Upper lobe of left lung (tissue), 6 donors: ENCODE measurements at regions not wholly inside any gene's neighbourhood (a gene's known extent, or its start where the extent isn't known, plus 50 kb on each side); places are given as distances from the start of the nearest gene placed in this dataset.
"Not testable (repeated sequence)": the region's sequence is repeated elsewhere in the genome, so short reads cannot be mapped to it uniquely, and the experiment has no call there.

ENCODE experiments used
- ATAC-seq, 2 donors: fragments of 200-7000 bp; cut with Tn5 transposase; one replicate each; pipeline ENCODE4 v1.9.1; 2022; ENCODE audit warnings: mild to moderate bottlenecking in 2 of 2, moderate library complexity in 2 of 2; ENCODE audit not compliant: low FRiP score in 2 of 2
- DNase-seq, 2 donors: peaks; one replicate each; pipeline ENCODE4 v3.0.0-alpha.2; 2019 to 2020
- H3K27ac ChIP-seq, 4 donors: fragments of 200-600 bp; sonication (generic); one replicate each; pipeline ENCODE4 v1.5.1; 2016 to 2019
- H3K27me3 ChIP-seq, 4 donors: fragments of 200-600 bp; sonication (generic); one replicate each; pipeline ENCODE4 v1.5.1; 2017 to 2019
- H3K36me3 ChIP-seq, 4 donors: fragments of 200-600 bp; sonication (generic); one replicate each; pipeline ENCODE4 v1.5.1; 2016 to 2019
- H3K4me1 ChIP-seq, 4 donors: fragments of 200-600 bp; sonication (generic); one replicate each; pipeline ENCODE4 v1.5.1; 2018 to 2019
- H3K4me3 ChIP-seq, 4 donors: fragments of 200-600 bp; sonication (generic); one replicate each; pipeline ENCODE4 v1.5.1; 2017 to 2019; ENCODE audit warnings: mild to moderate bottlenecking in 2 of 4, moderate library complexity in 1 of 4
- H3K9me3 ChIP-seq, 4 donors: fragments of 200-600 bp; sonication (generic); one replicate each; pipeline ENCODE4 v1.5.1; 2018 to 2019
- EP300 ChIP-seq, 4 donors: sonication (generic); formaldehyde crosslinking; IDR thresholded peaks; one replicate each; pipeline ENCODE4 v1.5.1; 2017; ENCODE audit warnings: antibody characterized with exemption in 4 of 4, control low read depth in 2 of 4
- POLR2A ChIP-seq, 4 donors: fragments of 450-650 bp; IDR thresholded peaks; one replicate each; pipeline ENCODE4 v1.5.1; 2016 to 2017; ENCODE audit warnings: antibody characterized with exemption in 4 of 4, mild to moderate bottlenecking in 2 of 4
- POLR2AphosphoS5 ChIP-seq, 2 donors: sonication (generic); formaldehyde crosslinking; IDR thresholded peaks; one replicate each; pipeline ENCODE4 v1.5.1; 2017; ENCODE audit warnings: antibody characterized with exemption in 2 of 2
- WGBS, 2 donors: methylation state at CpG; one replicate each; pipeline ENCODE4 v1.1.5; 2017 to 2018; 5-methylcytosine and 5-hydroxymethylcytosine counted together
- TF ChIP-seq, protein P1 (sequence below), 6 experiments: fragments of 450-650 bp in 4 of 6; fragments of 200-600 bp in 2 of 6; sonication (generic) in 2 of 6; IDR thresholded peaks; one replicate each; pipeline ENCODE4 v1.5.1; 2016 to 2019; ENCODE audit warnings: antibody characterized with exemption in 6 of 6
- donor health status: DM: no; HTN: no; CAD: no; lungs with moderate emphysema.
- donor health status: DM: no; HTN: yes; CAD: no; lungs with severe emphysema.

- no peak for ATAC-seq
- no peak overlapping the region for H3K4me3 ChIP-seq
- 54 to 68% methylated on average over 4 of the region's 4 CpGs for WGBS, 2 donors
- H3K27ac ChIP-seq, result peak overlapping the region in 1 of 4 donors; percentile 48
- TF ChIP-seq EP300 (IDR thresholded peaks at IDR 0.05) (no peak), POLR2A (IDR thresholded peaks at IDR 0.05) (no peak), POLR2AphosphoS5 (IDR thresholded peaks at IDR 0.05) (no peak)
- no peaks in the 10 kb centered on the region for H3K36me3 ChIP-seq
- no peak for DNase-seq
- no peaks in the 10 kb centered on the region for H3K27me3 ChIP-seq
- no peaks in the 10 kb centered on the region for H3K9me3 ChIP-seq
- no peaks in the 10 kb centered on the region for H3K4me1 ChIP-seq
Observed at GRCh38 chr17:59498530-59499307, 66.7 kb upstream of the DHX40 start.

GRCh38 chr17:59500086-59500655, 65.2 kb upstream of the DHX40 start:
- not testable (repeated sequence) for H3K27me3 ChIP-seq, ATAC-seq, H3K27ac ChIP-seq, H3K9me3 ChIP-seq, H3K36me3 ChIP-seq, H3K4me3 ChIP-seq, H3K4me1 ChIP-seq
- peak in 1 of 2 donors; percentile 64 for DNase-seq
- 90 to 100% methylated on average over 2 to 19 of the region's 41 CpGs for WGBS, 2 donors

- no peak overlapping the region for H3K4me3 ChIP-seq
- no peak overlapping the region for H3K27ac ChIP-seq
- no peak for TF ChIP-seq EP300 (IDR thresholded peaks at IDR 0.05)
- TF ChIP-seq, protein P1, sequence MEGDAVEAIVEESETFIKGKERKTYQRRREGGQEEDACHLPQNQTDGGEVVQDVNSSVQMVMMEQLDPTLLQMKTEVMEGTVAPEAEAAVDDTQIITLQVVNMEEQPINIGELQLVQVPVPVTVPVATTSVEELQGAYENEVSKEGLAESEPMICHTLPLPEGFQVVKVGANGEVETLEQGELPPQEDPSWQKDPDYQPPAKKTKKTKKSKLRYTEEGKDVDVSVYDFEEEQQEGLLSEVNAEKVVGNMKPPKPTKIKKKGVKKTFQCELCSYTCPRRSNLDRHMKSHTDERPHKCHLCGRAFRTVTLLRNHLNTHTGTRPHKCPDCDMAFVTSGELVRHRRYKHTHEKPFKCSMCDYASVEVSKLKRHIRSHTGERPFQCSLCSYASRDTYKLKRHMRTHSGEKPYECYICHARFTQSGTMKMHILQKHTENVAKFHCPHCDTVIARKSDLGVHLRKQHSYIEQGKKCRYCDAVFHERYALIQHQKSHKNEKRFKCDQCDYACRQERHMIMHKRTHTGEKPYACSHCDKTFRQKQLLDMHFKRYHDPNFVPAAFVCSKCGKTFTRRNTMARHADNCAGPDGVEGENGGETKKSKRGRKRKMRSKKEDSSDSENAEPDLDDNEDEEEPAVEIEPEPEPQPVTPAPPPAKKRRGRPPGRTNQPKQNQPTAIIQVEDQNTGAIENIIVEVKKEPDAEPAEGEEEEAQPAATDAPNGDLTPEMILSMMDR (IDR thresholded peaks at IDR 0.05), result no peak
- TF ChIP-seq POLR2AphosphoS5 (IDR thresholded peaks at IDR 0.05), result no peak
- TF ChIP-seq POLR2A (IDR thresholded peaks at IDR 0.05), result no peak
- no peaks in the 10 kb centered on the region for H3K27me3 ChIP-seq
- WGBS, 2 donors, result 56 to 63% methylated on average over 1 of the region's 1 CpG
- H3K36me3 ChIP-seq, result no peaks in the 10 kb centered on the region
- no peak for ATAC-seq
- no peak for DNase-seq
- no peaks in the 10 kb centered on the region for H3K4me1 ChIP-seq
- H3K9me3 ChIP-seq, result no peaks in the 10 kb centered on the region
Observed at GRCh38 chr17:59501690-59502089, 63.7 kb upstream of the DHX40 start.

DNA sequence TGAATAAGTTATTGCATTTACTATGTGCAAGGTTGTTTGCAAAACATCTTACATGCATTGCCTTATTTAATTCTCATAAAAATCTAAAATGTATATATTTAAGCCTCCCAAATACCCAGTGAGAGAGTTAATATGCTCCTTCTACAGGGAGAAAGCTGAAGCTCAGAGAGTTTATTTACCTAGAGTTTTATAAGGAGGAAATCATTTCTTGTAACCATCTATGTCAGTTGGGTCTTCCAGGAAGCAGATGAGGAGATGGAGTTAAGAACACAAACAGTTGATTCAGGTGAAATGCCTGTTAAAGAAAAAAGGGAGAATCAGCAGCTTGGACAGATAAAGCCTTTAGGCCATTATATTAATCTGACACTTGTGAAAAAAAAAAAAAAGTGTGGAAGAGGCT, 62.6 kb upstream of the DHX40 start:
- no peaks in the 10 kb centered on the region for H3K4me1 ChIP-seq
- H3K4me3 ChIP-seq, result no peak overlapping the region
- H3K27me3 ChIP-seq, result no peaks in the 10 kb centered on the region
- no peaks in the 10 kb centered on the region for H3K9me3 ChIP-seq
- H3K36me3 ChIP-seq, result no peaks in the 10 kb centered on the region
- ATAC-seq, result no peak
- H3K27ac ChIP-seq, result no peak overlapping the region
- DNase-seq, result no peak
- no peak for TF ChIP-seq POLR2A (IDR thresholded peaks at IDR 0.05)
- no peak for TF ChIP-seq EP300 (IDR thresholded peaks at IDR 0.05)
- no peak for TF ChIP-seq POLR2AphosphoS5 (IDR thresholded peaks at IDR 0.05)
- TF ChIP-seq, protein P1 (IDR thresholded peaks at IDR 0.05), result no peak

DNA sequence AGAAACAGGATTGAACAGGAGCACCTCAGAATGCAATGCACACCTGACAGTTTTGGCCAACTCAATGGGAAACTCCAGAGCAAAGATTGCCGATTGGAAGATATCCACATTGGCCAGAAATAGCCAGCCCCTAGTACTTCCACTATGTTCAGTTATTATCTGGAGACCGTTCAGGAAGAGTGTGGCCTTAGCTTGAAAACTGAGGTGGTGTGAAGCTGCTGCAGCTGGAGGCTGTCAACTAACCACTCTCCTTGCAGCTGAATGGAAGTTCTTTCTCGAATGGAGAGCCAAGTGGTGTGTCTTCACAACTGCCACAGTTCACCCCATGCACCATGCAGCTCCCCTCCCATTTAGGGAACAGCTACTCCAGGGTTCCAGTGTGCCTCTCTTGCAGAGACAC, 61.9 kb upstream of the DHX40 start:
- TF ChIP-seq POLR2A (IDR thresholded peaks at IDR 0.05) (no peak), POLR2AphosphoS5 (IDR thresholded peaks at IDR 0.05) (peak in 1 of 2 donors; percentile 35)
- Histone ChIP-seq H3K27ac (no peak overlapping the region), H3K9me3 (no peaks in the 10 kb centered on the region), H3K27me3 (no peaks in the 10 kb centered on the region), H3K4me1 (no peaks in the 10 kb centered on the region), H3K4me3 (no peak overlapping the region), H3K36me3 (no peaks in the 10 kb centered on the region)
- WGBS, 2 donors, result 65 to 70% methylated on average over 3 of the region's 3 CpGs
- DNase-seq, result no peak
- ATAC-seq, result no peak

DNA sequence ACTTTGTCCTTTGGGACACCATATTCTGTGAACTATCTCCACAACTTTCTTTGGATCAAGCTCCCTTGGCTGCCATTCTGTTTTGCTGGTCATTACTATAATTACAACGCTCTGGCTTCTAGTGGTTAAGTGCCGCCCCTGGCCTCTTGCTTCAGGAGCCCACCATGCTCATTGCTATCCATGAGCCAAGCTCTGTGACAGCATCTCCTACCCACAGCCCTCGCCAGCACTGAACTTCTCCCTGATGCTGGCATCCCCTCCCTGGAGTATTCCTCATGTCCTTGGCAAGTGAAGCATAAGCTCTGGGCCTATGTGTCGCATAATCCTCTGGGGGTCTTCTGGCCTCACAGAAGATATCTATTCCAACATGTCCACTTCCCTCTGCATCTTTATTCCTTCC, 60.6 kb upstream of the DHX40 start:
- no peak for ATAC-seq
- TF ChIP-seq EP300 (IDR thresholded peaks at IDR 0.05) (no peak), POLR2A (IDR thresholded peaks at IDR 0.05) (no peak), POLR2AphosphoS5 (IDR thresholded peaks at IDR 0.05) (no peak)
- TF ChIP-seq, protein P1 (IDR thresholded peaks at IDR 0.05), result no peak

More for the DNA sequence above, 60.6 kb upstream of the DHX40 start:
- no peaks in the 10 kb centered on the region for H3K27me3 ChIP-seq
- 93% methylated on average over 4 of the region's 4 CpGs for WGBS, 2 donors
- H3K27ac ChIP-seq, result no peak overlapping the region
- no peaks in the 10 kb centered on the region for H3K36me3 ChIP-seq
- no peaks in the 10 kb centered on the region for H3K4me1 ChIP-seq
- H3K4me3 ChIP-seq, result no peak overlapping the region
- no peaks in the 10 kb centered on the region for H3K9me3 ChIP-seq
- DNase-seq, result no peak
